NCI-H1417 (cell line): ENCODE measurements at regions not wholly inside any gene's neighbourhood (a gene's known extent, or its start where the extent isn't known, plus 50 kb on each side); places are given as distances from the start of the nearest gene placed in this dataset.

ENCODE experiments used
- DNase-seq, 3 experiments: peaks; one replicate each; lab custom pipeline; 2025; lab: John Stamatoyannopoulos, UW

DNA sequence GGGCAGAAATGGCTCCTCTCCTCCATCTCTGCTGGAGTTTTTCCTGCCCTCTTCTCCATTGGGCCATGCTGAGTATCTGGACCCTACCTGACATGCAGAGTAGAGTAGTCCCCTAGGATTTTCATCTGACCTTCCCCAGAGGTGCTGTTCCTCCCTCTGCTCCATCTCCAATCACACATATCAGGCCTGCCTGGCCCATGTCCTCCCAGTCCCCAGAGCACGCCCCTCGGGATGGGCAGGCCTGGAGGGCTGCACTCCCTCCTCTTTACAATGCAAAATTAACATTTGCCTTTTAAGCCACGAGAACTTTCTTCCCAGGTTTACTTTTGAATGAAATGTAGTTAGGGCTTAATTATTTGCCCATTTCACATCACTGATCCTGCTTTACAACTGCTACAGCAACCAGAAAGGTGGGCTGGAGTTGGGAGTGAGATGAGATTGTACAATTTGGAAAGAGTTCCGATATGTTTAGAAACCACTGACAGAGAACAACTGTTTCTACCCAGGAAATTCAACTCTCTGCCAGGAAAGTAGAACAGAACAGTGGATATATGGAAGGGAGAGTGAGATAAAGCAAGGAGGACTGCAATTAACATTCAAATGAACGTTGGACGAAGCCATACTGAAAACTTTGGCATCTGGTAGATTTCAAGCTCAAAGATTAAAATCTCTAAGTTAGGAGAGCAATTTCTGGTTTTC is 184.0 kb upstream of the HABP2 start:
- DNase-seq = no peak

GRCh38 chr10:113369365-113369694 is 183.5 kb upstream of the HABP2 start:
- no peak for DNase-seq

DNA sequence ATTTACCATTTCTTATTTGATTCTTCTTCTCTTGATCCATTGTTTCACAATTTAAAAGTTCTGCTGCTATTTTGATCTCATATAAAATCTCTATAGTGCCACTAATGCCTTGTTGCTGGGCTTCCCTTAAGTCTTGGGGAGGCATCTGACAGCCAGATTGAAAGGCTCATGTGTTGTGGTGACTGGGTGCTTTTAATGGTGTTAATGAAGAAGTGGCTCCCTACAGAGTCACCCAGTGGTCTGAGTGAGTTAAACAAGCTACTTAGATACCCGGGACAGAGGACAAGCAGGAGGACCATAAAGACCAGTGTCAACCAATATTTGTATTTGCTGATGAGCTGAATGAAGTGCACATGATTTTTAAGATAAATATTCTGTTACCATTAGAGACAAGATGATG is 176.4 kb upstream of the HABP2 start:
- DNase-seq = no peak

- no peak for DNase-seq
Measured at GRCh38 chr10:113379091-113379490, 173.8 kb upstream of the HABP2 start.

DNA sequence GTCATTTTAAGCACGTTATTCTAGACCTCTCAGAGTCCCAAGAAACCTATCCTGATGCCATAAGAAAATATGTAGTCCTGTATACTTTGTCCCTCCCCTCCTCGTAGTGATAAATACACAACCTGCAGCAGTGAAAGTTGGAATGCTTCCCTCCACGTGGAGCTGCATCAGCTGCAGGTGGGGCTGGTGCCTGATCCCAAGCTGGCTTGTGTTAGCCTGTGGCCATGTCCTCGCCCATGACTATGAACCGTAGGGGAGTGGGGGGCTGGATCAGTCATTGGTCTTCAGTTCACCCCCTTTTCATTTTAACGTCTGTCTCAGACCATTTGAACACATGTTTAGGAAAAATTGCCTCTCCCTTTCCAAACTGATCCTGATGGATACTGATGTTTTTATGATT is 171.4 kb upstream of the HABP2 start:
- no peak for DNase-seq

DNA sequence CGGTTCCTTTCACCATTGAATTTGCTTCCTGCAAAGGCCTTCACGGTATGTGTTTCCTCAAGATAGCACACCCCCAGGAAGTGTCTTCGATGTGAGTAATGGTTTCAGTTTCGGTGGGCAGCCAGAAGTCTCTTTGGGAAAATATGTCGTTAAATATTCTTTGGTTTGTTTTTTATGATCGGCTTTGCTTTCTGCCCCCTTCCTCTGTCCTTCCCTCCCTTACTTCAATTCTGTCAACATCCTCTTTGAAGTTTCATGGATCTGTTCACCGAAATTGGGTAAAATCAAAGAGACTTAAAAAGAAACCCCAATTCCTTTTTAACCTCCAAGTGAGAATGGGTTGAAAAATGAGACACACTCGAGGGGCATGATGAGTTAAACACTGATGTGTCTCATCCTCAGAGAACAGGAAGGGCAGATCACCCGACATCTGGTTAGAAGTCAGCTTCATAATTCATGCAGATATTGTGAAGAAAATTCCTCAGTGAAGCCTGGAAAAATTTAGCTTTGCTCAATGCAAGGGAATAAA is 170.8 kb upstream of the HABP2 start:
- no peak for DNase-seq

DNA sequence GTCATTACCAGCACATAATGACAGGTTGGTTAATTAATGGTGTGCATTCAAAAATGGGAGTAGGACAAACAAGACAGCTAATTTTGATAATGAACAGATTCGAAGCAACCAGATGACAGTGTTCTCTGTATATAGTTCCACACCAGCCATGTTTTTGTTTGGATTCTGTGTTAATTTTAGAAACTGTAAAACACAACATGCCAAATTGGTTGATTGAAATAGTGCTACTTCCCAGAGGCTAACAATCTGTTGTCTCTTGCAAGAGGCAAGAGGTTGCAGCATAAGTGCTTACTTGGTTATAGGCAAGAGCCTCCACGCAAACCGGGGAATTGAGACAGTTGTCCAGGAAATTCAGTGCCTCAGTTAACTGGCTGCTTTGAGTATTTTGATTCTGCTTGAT is 170.2 kb upstream of the HABP2 start:
- peak in 1 of 3 experiments; percentile 17 for DNase-seq

DNA sequence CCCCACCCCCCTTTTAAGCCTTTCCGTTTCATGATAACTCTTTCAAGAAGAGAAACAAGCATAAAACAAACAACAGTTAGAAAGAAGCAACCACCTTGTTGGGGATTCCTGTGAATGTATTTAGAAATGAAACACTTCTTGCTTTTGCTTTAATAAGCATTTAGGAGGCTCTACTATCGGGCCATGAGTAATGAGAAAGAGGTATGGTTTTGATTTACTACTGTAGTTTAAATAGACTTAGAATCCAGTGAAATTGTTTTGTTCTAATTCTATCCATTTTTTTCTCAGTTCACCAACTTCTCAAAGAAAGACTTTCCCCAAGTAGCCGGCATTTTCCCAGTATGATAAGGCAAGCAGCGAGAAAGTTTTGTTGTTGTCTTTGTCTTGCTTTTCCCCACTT is 168.7 kb upstream of the HABP2 start:
- no peak for DNase-seq

GRCh38 chr10:113385021-113385999 is 167.5 kb upstream of the HABP2 start:
- DNase-seq = peak; percentile 40 to 77 (median 64)

DNA sequence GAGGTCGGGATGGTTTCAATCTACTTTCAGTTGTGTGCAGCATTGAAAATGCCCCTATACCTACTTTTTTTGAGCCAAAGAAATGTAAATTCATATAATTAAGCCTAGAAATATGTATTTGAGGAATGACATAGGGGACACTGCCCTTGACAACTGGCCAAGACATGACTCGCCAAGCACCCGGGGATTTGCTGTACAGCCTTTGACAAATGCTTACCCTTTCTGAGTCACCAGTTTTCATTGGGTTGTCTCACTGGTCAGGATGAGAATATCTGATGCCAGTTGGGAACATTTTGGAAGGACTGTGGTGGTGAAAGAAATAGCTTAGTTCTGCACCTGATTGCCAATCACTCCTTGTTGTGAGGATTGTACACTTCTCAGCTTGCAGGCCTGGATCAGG is 166.8 kb upstream of the HABP2 start:
- DNase-seq = no peak

DNA sequence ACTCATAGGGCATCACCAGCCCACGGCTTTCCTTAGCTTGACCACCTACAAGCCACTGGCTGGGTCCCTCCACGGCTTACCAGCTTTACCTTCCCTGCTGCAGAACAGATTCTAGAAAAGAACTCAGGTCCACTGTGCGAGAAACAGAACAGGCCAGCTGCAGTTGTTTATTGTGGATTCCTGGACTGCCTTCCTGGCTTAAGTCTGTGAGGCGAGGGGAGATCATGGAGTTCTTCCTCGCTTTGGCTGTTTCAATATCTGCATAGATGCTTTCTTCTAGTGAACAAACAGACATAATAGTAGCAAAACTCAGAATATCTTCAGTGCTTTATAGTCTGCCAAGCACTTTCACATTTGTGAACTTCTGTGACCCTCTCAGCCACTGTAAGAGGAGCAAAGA is 162.9 kb upstream of the HABP2 start:
- DNase-seq = no peak

GRCh38 chr10:113390896-113391295 is 162.0 kb upstream of the HABP2 start:
- no peak for DNase-seq

- no peak for DNase-seq
Measured at GRCh38 chr10:113397047-113397446, 155.8 kb upstream of the HABP2 start.

DNA sequence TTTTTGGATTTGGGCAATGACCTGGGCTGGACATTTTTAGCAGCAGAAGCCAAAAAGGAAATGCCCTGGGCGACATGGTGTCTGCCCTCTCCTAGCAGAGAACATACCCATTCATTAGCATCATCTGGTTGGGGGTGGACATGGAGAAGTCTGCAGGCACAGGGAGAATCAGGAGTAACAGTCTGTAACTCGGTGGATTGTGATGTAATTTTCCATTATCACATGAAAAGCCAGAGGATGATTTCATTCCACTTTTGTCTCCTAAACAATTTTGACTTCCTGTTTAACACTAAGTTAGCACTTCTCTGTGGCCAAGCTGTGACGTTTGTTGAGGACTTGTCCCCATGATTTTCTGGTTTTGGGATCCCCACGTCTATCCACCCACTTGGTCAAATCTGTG is 153.8 kb upstream of the HABP2 start:
- no peak for DNase-seq

DNA sequence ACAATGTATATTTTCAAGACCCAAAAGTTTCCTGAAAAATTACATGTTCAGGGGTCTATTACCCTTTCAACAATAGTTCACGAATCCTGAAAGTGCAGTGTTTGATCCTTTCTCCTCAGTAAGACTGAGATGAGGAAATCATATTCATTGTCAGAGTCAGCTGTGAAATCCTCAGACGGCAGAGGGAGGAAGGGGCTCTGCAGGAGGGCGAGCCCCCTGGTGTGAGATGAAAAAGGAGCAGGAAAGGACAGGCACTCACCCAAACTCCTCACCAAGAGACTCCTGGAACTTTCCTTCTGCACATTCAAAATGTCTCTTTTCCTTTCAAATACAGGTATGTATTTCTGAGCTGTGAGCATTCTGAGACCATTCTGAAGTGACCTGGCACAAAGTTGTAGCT is 150.3 kb upstream of the HABP2 start:
- no peak for DNase-seq

DNA sequence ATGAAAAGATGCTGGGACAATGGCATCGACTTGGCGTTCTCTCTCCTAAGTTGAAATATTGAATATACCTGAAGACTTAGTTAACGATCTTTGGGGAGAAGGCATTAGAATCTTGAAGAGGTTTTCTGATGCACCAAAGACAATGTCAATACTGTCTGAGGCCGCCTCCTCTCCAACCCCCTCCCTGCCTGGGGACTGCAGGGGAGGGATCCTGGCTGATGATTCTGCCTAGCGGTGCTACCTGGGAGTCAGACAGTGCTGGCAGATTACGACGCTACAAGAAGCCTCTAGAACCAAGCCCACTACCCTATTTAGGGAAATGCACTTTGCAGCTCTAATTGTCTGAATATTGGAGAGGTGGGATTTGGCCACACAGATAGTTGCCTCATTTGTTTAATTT is 145.6 kb upstream of the HABP2 start:
- no peak for DNase-seq

- DNase-seq = no peak
Measured at GRCh38 chr10:113409175-113409574, 143.7 kb upstream of the HABP2 start.

GRCh38 chr10:113410618-113411017 is 142.2 kb upstream of the HABP2 start:
- peak in 1 of 3 experiments; percentile 14 for DNase-seq

DNA sequence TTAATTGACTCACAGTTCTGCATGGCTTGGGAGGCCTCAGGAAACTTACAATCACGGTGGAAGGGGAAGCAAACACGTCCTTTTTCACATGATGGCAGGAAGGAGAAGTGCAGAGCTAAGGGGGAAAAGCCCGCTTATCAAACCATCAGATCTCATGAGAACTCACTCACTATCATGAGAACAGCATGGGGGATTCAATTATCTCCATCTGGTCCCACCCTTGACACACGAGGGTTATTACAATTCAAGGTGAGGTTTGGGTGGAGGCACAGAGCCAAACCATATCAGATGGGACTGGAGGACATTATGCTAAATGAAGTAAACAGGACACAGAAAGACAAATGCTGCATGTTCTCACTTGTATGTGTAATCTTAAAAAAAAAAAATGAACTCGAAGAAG is 141.4 kb upstream of the HABP2 start:
- DNase-seq = no peak

- no peak for DNase-seq
Measured at GRCh38 chr10:113412161-113412560, 140.7 kb upstream of the HABP2 start.

- DNase-seq = no peak
Measured at GRCh38 chr10:113414543-113414942, 138.3 kb upstream of the HABP2 start.

DNA sequence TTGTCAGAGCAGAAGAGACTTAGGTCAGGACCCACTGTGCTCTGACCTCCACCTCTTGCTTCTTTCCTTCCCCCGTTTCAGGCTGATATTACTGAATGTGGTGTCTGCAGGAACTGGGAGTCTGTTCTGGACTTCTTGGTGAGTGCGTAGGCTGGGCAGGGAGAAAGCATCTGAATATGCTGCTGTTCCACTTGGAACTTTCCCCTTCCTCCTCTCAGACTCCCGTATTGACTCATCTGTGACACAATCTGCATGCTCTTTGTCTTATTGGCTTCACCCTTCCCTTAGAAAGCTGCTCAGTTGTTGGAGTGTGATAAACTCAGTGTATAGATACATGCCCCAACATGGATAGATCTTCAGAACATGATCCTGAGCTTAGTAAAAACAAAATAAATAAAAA is 137.6 kb upstream of the HABP2 start:
- no peak for DNase-seq

GRCh38 chr10:113420057-113420732 is 132.7 kb upstream of the HABP2 start:
- DNase-seq = no peak
